ENCODE measurements at regions not wholly inside any gene's neighbourhood (a gene's known extent, or its start where the extent isn't known, plus 50 kb on each side); places are given as distances from the start of the nearest gene placed in this dataset.

GRCh38 chr3:34359064-34359463 lies 560.6 kb downstream of the PDCD6IP start:
- no peak for DNase-seq
- Histone ChIP-seq H3K4me3 (ENCODE audit: low read depth, low read length) (no peak overlapping the region), H3K27me3 (ENCODE audit: insufficient read depth, low read depth, severe bottlenecking) (no peaks in the 10 kb centered on the region), H3K27ac (no peak overlapping the region), H3K36me3 (no peaks in the 10 kb centered on the region), H3K9me3 (ENCODE audit: severe bottlenecking) (no peaks in the 10 kb centered on the region)
- no peak for TF ChIP-seq CTCF (IDR thresholded peaks at IDR 0.05; ENCODE audit: low read depth, low read length)

- Histone ChIP-seq H3K36me3 (no peaks in the 10 kb centered on the region), H3K4me3 (ENCODE audit: low read depth, low read length) (no peak overlapping the region), H3K27ac (no peak overlapping the region), H3K9me3 (ENCODE audit: severe bottlenecking) (no peaks in the 10 kb centered on the region), H3K27me3 (ENCODE audit: insufficient read depth, low read depth, severe bottlenecking) (no peaks in the 10 kb centered on the region)
- TF ChIP-seq CTCF (IDR thresholded peaks at IDR 0.05; ENCODE audit: low read depth, low read length) = no peak
- DNase-seq = no peak
These were observed 562.3 kb downstream of the PDCD6IP start for GRCh38 chr3:34360713-34361112.

- Histone ChIP-seq H3K36me3 (no peaks in the 10 kb centered on the region), H3K27ac (no peak overlapping the region), H3K9me3 (ENCODE audit: severe bottlenecking) (no peaks in the 10 kb centered on the region), H3K4me3 (ENCODE audit: low read depth, low read length) (no peak overlapping the region), H3K27me3 (ENCODE audit: insufficient read depth, low read depth, severe bottlenecking) (no peaks in the 10 kb centered on the region)
- DNase-seq = no peak
- TF ChIP-seq CTCF (IDR thresholded peaks at IDR 0.05; ENCODE audit: low read depth, low read length) = no peak
These were observed 563.5 kb downstream of the PDCD6IP start for GRCh38 chr3:34361921-34362320.

- Histone ChIP-seq H3K27ac (no peak overlapping the region), H3K4me3 (ENCODE audit: low read depth, low read length) (no peak overlapping the region), H3K9me3 (ENCODE audit: severe bottlenecking) (no peaks in the 10 kb centered on the region), H3K36me3 (no peaks in the 10 kb centered on the region), H3K27me3 (ENCODE audit: insufficient read depth, low read depth, severe bottlenecking) (no peaks in the 10 kb centered on the region)
- no peak for DNase-seq
- TF ChIP-seq CTCF (IDR thresholded peaks at IDR 0.05; ENCODE audit: low read depth, low read length) = no peak
These were observed 564.5 kb downstream of the PDCD6IP start for GRCh38 chr3:34362910-34363309.

GRCh38 chr3:34363881-34364280 lies 565.5 kb downstream of the PDCD6IP start:
- H3K27me3 ChIP-seq (ENCODE audit: insufficient read depth, low read depth, severe bottlenecking) = no peaks in the 10 kb centered on the region
- H3K4me3 ChIP-seq (ENCODE audit: low read depth, low read length) = no peak overlapping the region
- no peaks in the 10 kb centered on the region for H3K9me3 ChIP-seq (ENCODE audit: severe bottlenecking)
- no peak for DNase-seq
- no peak overlapping the region for H3K27ac ChIP-seq
- no peak for TF ChIP-seq CTCF (IDR thresholded peaks at IDR 0.05; ENCODE audit: low read depth, low read length)
- no peaks in the 10 kb centered on the region for H3K36me3 ChIP-seq

- no peak for TF ChIP-seq CTCF (IDR thresholded peaks at IDR 0.05; ENCODE audit: low read depth, low read length)
- DNase-seq = no peak
These were observed 565.9 kb downstream of the PDCD6IP start for GRCh38 chr3:34364335-34364734.

More at GRCh38 chr3:34364335-34364734, 565.9 kb downstream of the PDCD6IP start:
- Histone ChIP-seq H3K27ac (no peak overlapping the region), H3K4me3 (ENCODE audit: low read depth, low read length) (no peak overlapping the region), H3K27me3 (ENCODE audit: insufficient read depth, low read depth, severe bottlenecking) (no peaks in the 10 kb centered on the region), H3K36me3 (no peaks in the 10 kb centered on the region), H3K9me3 (ENCODE audit: severe bottlenecking) (no peaks in the 10 kb centered on the region)

All from WERI-Rb-1 (cell line).